ENCODE measurements at regions not wholly inside any gene's neighbourhood (a gene's known extent, or its start where the extent isn't known, plus 50 kb on each side); places are given as distances from the start of the nearest gene placed in this dataset.

DNA sequence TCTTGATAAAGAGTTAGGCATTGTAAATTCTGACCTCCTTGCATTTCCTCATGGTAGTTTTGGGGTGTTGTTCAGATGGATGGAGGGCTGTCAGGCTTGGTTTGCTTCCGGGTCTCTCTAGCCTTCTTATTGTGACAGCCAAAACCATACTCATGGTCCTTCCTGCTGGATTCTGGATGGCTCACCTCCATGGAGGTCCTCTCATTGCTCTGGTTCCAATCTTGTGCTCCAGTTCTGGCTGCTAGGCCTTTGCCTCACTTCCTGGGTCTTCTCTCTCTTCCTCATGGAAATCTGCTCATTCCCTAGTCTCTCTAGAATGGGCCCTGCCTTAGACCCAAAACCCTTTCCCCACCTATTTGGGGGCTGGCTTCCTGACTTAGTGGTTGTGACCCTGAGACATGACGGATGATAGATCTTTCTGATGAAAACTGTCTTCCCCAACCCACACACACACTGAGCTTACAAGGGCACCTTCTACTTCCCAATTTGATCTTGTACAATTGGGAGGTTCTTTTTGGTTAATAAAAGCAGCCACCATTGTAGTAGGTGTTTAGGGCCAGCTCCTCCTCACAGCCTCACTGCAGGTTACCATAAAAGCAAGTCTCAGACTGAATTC lies 66.2 kb upstream of the XCR1 start:
- ATAC-seq: no peak
- no peak for DNase-seq
- intact Hi-C loops (cut with DNase I): loop anchor here in 1 of 2 donors (5.0 kb wide), 1 partner anchor 284 kb away; no protein-coding TSS in a partner anchor

DNA sequence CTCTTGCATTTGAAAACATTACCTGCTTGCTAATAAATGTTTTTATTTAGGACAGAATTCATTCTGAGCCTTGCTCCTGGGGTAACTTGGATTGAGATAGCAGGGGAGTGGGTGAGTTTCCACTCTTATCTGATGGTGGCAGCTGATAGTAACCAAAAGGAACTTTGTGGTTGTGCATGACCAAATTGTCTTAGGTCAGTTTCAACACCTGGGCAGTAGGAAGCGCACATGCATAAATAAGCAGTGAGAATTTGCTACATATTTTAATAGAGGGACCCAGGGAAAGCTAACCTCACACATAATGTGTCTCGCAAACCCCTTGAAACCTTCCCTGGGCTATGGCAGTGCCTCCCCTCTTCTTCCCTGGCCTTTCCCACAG lies 65.4 kb upstream of the XCR1 start:
- DNase-seq (no peak), ATAC-seq (no peak)
- intact Hi-C loops (cut with DNase I): loop anchor here in 1 of 2 donors (5.0 kb wide), 1 partner anchor 285 kb away; no protein-coding TSS in a partner anchor

GRCh38 chr3:46091741-46092701 lies 64.7 kb upstream of the XCR1 start:
- intact Hi-C loops (cut with DNase I): loop anchor here in 1 of 2 donors (5.0 kb wide), 1 partner anchor 285 kb away; no protein-coding TSS in a partner anchor
- ATAC-seq (no peak), DNase-seq (no peak)

- intact Hi-C loops (cut with DNase I): loop anchor here in 1 of 2 donors (5.0 kb wide), 1 partner anchor 286 kb away; no protein-coding TSS in a partner anchor
- DNase-seq (no peak), ATAC-seq (no peak)
These were observed 63.8 kb upstream of the XCR1 start for GRCh38 chr3:46091046-46091445.

DNA sequence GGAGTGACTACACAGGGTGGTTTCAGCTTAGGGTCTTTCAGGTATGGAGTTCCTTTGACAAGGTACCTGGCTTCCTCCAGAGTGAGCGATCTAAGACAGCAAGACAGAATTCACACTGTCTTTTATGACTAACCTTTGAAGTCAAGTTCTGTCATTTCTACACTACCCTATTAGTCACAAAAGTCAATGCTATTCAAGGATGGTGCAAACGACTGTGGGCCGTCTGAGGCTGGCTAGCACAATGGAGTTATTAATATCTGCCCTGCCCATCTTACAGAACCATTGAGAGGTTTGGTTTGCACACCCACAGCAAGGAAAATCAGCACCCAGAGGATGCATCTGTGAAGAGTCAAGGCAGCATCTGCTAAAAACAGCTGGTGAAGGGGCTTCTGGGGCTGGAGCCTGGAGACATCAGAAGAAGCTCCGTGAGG lies 62.9 kb upstream of the XCR1 start:
- DNase-seq: no peak
- no peak for ATAC-seq
- intact Hi-C loops (cut with DNase I): loop anchor here in 1 of 2 donors (5.0 kb wide), 1 partner anchor 287 kb away; no protein-coding TSS in a partner anchor

GRCh38 chr3:46089237-46090011 lies 62.1 kb upstream of the XCR1 start:
- ATAC-seq (peak; percentile 89 to 94), DNase-seq (peak; percentile 63)
- intact Hi-C loops (cut with DNase I): loop anchor here (5.0 to 10.0 kb wide), 2 partner anchors 288 to 325 kb away; no protein-coding TSS in a partner anchor

- no peak for DNase-seq
- intact Hi-C loops (cut with DNase I): loop anchor here in 1 of 2 donors (10.0 kb wide), 1 partner anchor 323 kb away; no protein-coding TSS in a partner anchor
- peak; percentile 7 to 27 for ATAC-seq
These were observed 60.6 kb upstream of the XCR1 start for GRCh38 chr3:46087871-46088270.

- ATAC-seq: no peak
- intact Hi-C loops (cut with DNase I): loop anchor here in 1 of 2 donors (10.0 kb wide), 1 partner anchor 322 kb away; no protein-coding TSS in a partner anchor
- DNase-seq: no peak
These were observed 59.7 kb upstream of the XCR1 start for GRCh38 chr3:46086986-46087385.

DNA sequence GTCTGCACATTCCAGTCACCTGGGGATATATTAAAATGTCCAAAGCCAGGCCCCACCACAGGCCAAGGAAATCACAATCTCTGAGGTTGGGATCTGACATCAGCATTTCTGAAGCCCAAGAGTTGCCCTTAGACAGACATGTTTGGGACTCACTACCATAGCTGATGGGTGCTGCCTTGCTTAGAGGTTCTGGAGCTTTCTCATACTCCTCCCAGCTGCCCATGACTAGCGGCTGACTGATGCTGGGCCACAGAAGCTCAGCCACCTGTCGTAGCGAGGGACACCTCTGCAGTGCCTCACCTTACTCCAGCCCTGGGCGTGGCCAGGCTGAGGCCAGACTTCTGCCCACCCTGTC lies 58.8 kb upstream of the XCR1 start:
- intact Hi-C loops (cut with DNase I): loop anchor here in 1 of 2 donors (10.0 kb wide), 1 partner anchor 321 kb away; no protein-coding TSS in a partner anchor
- ATAC-seq: no peak
- no peak for DNase-seq

DNA sequence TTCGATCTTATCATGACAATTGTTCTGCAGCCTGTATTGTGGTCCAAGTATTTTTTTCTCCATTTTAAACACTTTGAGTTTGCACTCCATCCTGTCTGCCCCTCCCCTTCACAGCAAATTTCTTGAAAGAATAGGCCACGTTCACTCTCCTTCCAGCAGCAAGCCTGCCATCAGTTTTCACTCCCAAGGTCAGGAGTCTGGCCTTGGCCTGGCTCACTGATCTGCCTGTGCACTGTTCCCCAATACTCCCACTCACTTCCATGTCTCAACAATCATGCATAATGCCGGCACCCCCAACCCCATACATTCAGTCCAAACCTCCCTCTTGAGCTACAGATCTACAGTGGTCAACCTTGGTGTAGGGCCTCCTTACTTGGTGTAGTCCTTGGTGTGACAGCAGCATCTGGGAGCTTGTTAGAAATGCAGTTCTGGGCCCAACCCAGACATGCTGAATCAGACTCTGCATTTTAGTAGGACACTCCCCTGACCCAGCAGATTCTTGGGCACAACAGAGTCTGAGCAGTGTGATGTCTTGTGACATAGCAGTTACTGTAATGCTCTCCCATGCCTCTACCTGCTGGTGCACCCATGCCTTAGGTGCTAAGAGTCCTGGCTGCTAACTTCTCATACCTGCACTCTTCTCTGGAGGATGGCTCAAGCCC lies 58.3 kb upstream of the XCR1 start:
- intact Hi-C loops (cut with DNase I): loop anchor here in 1 of 2 donors (10.0 kb wide), 1 partner anchor 321 kb away; no protein-coding TSS in a partner anchor
- ATAC-seq (no peak), DNase-seq (no peak)

DNA sequence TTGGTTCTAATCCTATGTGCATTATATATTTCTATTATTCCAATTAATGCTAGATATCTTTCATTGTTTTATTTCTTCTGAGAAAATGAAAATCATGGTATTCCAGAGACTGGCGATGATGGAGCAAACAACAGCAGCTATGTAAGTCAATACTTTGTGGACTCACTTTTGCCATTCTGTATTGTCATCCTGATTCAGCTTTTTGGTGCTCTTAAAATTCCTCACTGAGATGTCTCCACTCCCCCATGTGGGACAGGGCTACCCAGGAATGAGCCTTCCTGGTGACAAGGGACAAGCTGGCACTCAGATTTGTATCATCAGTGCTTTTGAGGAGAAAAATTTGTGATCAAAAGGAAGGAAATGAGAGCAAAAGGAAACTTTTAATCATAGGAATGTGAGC lies 56.7 kb upstream of the XCR1 start:
- ATAC-seq: no peak
- intact Hi-C loops (cut with DNase I): loop anchor here in 1 of 2 donors (10.0 kb wide), 1 partner anchor 319 kb away; no protein-coding TSS in a partner anchor
- no peak for DNase-seq

GRCh38 chr3:46082849-46083248 lies 55.6 kb upstream of the XCR1 start:
- intact Hi-C loops (cut with DNase I): loop anchor here in 1 of 2 donors (10.0 kb wide), 1 partner anchor 318 kb away; no protein-coding TSS in a partner anchor
- DNase-seq (no peak), ATAC-seq (no peak)

DNA sequence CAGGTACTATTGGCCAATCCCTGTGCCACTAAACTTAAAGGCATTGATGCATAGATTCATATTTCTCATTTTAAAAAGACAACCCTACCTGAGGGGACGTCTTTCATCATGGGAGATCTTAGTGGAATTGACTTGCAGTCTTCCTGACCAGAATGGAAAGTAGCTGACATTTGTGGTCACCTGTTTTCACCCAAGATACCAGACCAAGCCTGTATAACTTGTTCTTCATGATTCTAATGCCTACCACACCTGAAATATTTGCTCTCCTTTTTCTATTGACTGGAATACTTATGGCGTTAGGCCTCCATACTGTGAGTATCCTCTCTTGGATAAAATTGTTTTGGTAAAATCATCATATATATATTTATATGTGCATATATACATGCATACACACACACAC lies 54.7 kb upstream of the XCR1 start:
- intact Hi-C loops (cut with DNase I): loop anchor here in 1 of 2 donors (10.0 kb wide), 1 partner anchor 317 kb away; no protein-coding TSS in a partner anchor
- DNase-seq: no peak

GRCh38 chr3:46080969-46081345 lies 53.7 kb upstream of the XCR1 start:
- no peak for ATAC-seq
- DNase-seq: no peak

More for the DNA sequence above, 54.7 kb upstream of the XCR1 start:
- ATAC-seq: no peak

DNA sequence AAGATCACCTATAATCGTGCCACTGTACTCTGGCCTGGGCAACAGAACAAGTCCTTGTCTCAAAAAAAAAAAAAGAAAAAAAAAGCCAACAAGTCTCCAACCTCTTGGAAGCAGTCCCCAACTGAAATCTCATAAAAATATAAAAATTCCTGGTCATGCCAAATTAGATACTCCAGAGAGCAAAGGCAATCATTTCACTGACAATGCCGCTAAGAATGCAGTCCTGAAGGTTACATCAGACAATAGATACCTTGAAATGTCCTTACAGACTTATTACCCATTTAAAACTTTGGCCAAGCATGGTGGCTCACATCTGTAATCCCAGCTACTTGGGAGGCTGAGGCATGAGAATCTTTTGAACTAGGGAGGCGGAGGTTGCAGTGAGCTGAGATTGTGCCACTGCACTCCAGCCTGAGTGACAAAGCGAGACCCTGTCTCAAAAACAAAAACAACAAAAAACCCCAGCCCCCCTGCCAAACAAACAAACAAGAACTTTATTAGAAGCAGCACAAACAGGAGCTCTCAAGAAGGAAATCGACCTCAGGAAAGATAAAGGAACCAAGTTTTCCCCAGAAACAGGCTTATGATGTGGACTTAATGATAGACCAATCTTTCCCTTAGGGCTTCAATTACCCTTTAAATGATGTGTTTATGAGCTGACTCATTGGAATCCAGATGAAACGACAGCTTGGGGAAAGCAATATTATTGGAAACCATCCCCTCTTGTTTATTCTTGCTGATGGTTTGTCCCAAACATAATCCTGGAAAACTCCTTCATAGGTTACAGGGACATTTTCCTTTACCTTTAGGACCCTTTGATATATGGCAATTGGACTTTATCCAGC lies 53.1 kb upstream of the XCR1 start:
- intact Hi-C loops (cut with DNase I): loop anchor here in 1 of 2 donors (10.0 kb wide), 1 partner anchor 316 kb away; no protein-coding TSS in a partner anchor
- DNase-seq: no peak
- no peak for ATAC-seq

More at GRCh38 chr3:46080969-46081345, 53.7 kb upstream of the XCR1 start:
- intact Hi-C loops (cut with DNase I): loop anchor here in 1 of 2 donors (10.0 kb wide), 1 partner anchor 316 kb away; no protein-coding TSS in a partner anchor

DNA sequence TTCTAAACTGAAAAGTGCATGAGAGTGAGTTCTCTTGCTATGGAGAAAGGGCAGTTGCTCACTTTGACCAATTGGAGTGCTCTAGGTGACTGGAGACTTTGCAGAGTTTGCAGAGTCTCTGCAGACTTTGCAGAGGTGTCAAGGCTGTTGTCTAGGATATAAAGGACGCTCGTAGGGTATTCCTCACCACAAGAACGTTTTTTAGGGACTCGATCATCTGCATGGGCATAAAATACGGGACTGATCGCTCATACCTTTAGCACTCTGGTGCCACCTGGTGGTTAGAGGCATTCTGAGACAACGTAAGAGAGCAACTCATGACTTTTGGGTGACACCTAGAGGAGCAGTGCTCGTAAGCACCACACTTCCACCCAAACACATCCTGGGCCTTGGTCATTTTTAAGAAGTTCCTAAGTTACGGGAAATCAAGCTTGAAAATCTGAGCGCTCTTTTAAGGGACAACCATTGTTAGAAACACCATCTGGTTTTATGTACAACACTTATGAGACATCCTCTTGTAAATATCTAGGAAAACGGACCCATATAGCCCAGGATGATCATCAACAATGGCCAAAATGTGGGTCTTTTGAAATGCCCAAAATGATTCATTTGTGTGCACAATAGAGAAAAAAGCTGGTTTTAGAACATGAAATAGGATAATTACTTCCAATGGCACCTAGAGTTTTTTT lies 51.6 kb upstream of the XCR1 start:
- intact Hi-C loops (cut with DNase I): loop anchor here (1.0 to 5.0 kb wide), 3 partner anchors 140 to 318 kb away; no protein-coding TSS in a partner anchor

More for the DNA sequence above, 51.6 kb upstream of the XCR1 start:
- peak; percentile 95 to 97 for ATAC-seq
- DNase-seq: peak; percentile 92
